ENCODE measurements at regions not wholly inside any gene's neighbourhood (a gene's known extent, or its start where the extent isn't known, plus 50 kb on each side); places are given as distances from the start of the nearest gene placed in this dataset.

GRCh38 chr13:26456650-26457049 is 100.8 kb upstream of the WASF3 start:
- no peak for DNase-seq (ENCODE audit: low read depth)

GRCh38 chr13:26457212-26457611 is 100.3 kb upstream of the WASF3 start:
- DNase-seq (ENCODE audit: low read depth) = no peak

GRCh38 chr13:26458196-26458749 is 99.2 kb upstream of the WASF3 start:
- DNase-seq (ENCODE audit: low read depth) = no peak

GRCh38 chr13:26459276-26460131 is 98.0 kb upstream of the WASF3 start:
- no peak for DNase-seq (ENCODE audit: low read depth)

GRCh38 chr13:26460648-26461047 is 96.8 kb upstream of the WASF3 start:
- no peak for DNase-seq (ENCODE audit: low read depth)

- DNase-seq (ENCODE audit: low read depth) = no peak
Observed at GRCh38 chr13:26463296-26463695, 94.2 kb upstream of the WASF3 start.

GRCh38 chr13:26463848-26464247 is 93.6 kb upstream of the WASF3 start:
- DNase-seq (ENCODE audit: low read depth) = no peak

- no peak for DNase-seq (ENCODE audit: low read depth)
Observed at GRCh38 chr13:26465514-26465913, 92.0 kb upstream of the WASF3 start.

GRCh38 chr13:26465954-26466353 is 91.5 kb upstream of the WASF3 start:
- DNase-seq (ENCODE audit: low read depth) = no peak

- no peak for DNase-seq (ENCODE audit: low read depth)
Observed at GRCh38 chr13:26468265-26468801, 89.2 kb upstream of the WASF3 start.

GRCh38 chr13:26469602-26470001 is 87.9 kb upstream of the WASF3 start:
- no peak for DNase-seq (ENCODE audit: low read depth)

GRCh38 chr13:26471807-26472206 is 85.7 kb upstream of the WASF3 start:
- no peak for DNase-seq (ENCODE audit: low read depth)

- no peak for DNase-seq (ENCODE audit: low read depth)
Observed at GRCh38 chr13:26473571-26474230, 83.8 kb upstream of the WASF3 start.

- DNase-seq (ENCODE audit: low read depth) = no peak
Observed at GRCh38 chr13:26474286-26474685, 83.2 kb upstream of the WASF3 start.

- DNase-seq (ENCODE audit: low read depth) = no peak
Observed at GRCh38 chr13:26475176-26476110, 82.0 kb upstream of the WASF3 start.

- DNase-seq (ENCODE audit: low read depth) = no peak
Observed at GRCh38 chr13:26476111-26476781, 81.2 kb upstream of the WASF3 start.

GRCh38 chr13:26476782-26477142 is 80.7 kb upstream of the WASF3 start:
- DNase-seq (ENCODE audit: low read depth) = no peak

- DNase-seq (ENCODE audit: low read depth) = no peak
Observed at GRCh38 chr13:26477681-26478080, 79.8 kb upstream of the WASF3 start.

- no peak for DNase-seq (ENCODE audit: low read depth)
Observed at GRCh38 chr13:26480246-26480855, 77.1 kb upstream of the WASF3 start.

GRCh38 chr13:26482451-26483197 is 74.9 kb upstream of the WASF3 start:
- no peak for DNase-seq (ENCODE audit: low read depth)

All from HS-27A (cell line).